ENCODE measurements at regions not wholly inside any gene's neighbourhood (a gene's known extent, or its start where the extent isn't known, plus 50 kb on each side); places are given as distances from the start of the nearest gene placed in this dataset.
"Not testable (repeated sequence)": the region's sequence is repeated elsewhere in the genome, so short reads cannot be mapped to it uniquely, and the experiment has no call there.

- H2AK5ac ChIP-seq (ENCODE audit: low read length, severe bottlenecking) = no peak overlapping the region
- H3K4me2 ChIP-seq (ENCODE audit: low read length, poor library complexity, severe bottlenecking) = no peak overlapping the region
- H3K27ac ChIP-seq (ENCODE audit: low read length, poor library complexity, severe bottlenecking) = no peak overlapping the region
- no peak overlapping the region for H2BK5ac ChIP-seq (ENCODE audit: low read depth, low read length, poor library complexity, severe bottlenecking)
- H3K18ac ChIP-seq (ENCODE audit: low read depth in 1 of 2, low read length in 2 of 2) = no peak overlapping the region
- no peak overlapping the region for H3K23ac ChIP-seq (ENCODE audit: low read length in 2 of 2)
- H2AFZ ChIP-seq (ENCODE audit: low read depth, low read length) = no peak overlapping the region
- no peaks in the 10 kb centered on the region for H3K79me1 ChIP-seq (replicated peaks; ENCODE audit: low read length, poor library complexity, severe bottlenecking)
- H3K4me3 ChIP-seq (ENCODE audit: insufficient read depth in 1 of 2, low read depth in 1 of 2, low read length in 2 of 2) = no peak overlapping the region
- DNase-seq = no peak
- H3K27me3 ChIP-seq (ENCODE audit: control insufficient read depth in 1 of 2, insufficient read depth in 1 of 2, low read length in 2 of 2) = no peaks in the 10 kb centered on the region
- H4K8ac ChIP-seq (ENCODE audit: low read length) = no peak overlapping the region
- no peak overlapping the region for H2BK12ac ChIP-seq (ENCODE audit: low read length in 2 of 2)
- no peak overlapping the region for H2BK15ac ChIP-seq (ENCODE audit: low read depth, poor library complexity, severe bottlenecking)
- H3K4ac ChIP-seq (ENCODE audit: low read depth in 1 of 2, low read length in 2 of 2) = no peak overlapping the region
- H3K4me1 ChIP-seq (ENCODE audit: control insufficient read depth, insufficient read depth, low read depth, low read length) = no peaks in the 10 kb centered on the region
- no peak overlapping the region for H3K14ac ChIP-seq (ENCODE audit: low read length in 2 of 2)
- H3K36me3 ChIP-seq (ENCODE audit: control insufficient read depth in 1 of 2, insufficient read depth in 2 of 2, low read depth in 1 of 2, low read length in 2 of 2) = no peaks in the 10 kb centered on the region
- H3K9me3 ChIP-seq (ENCODE audit: control insufficient read depth, low read length) = no peaks in the 10 kb centered on the region
- 98% methylated on average over 1 of the region's 2 CpGs for WGBS
- H4K91ac ChIP-seq (ENCODE audit: low read length) = no peak overlapping the region
- H2BK120ac ChIP-seq (ENCODE audit: low read depth, low read length) = no peak overlapping the region
- H3K9ac ChIP-seq (ENCODE audit: low read length) = no peak overlapping the region
Observed at GRCh38 chr7:118863966-118864365, 639.5 kb downstream of the ANKRD7 start.

- no peaks in the 10 kb centered on the region for H3K9me3 ChIP-seq (ENCODE audit: control insufficient read depth, low read length)
- H3K18ac ChIP-seq (ENCODE audit: low read depth in 1 of 2, low read length in 2 of 2) = no peak overlapping the region
- H3K36me3 ChIP-seq (ENCODE audit: control insufficient read depth in 1 of 2, insufficient read depth in 2 of 2, low read depth in 1 of 2, low read length in 2 of 2) = no peaks in the 10 kb centered on the region
- no peak overlapping the region for H3K23ac ChIP-seq (ENCODE audit: low read length in 2 of 2)
- no peak overlapping the region for H2BK120ac ChIP-seq (ENCODE audit: low read depth, low read length)
- H3K9ac ChIP-seq (ENCODE audit: low read length) = no peak overlapping the region
- no peak overlapping the region for H2BK12ac ChIP-seq (ENCODE audit: low read length in 2 of 2)
- H2AK5ac ChIP-seq (ENCODE audit: low read length, severe bottlenecking) = no peak overlapping the region
- no peak overlapping the region for H4K91ac ChIP-seq (ENCODE audit: low read length)
- no peak for DNase-seq
- no peak overlapping the region for H3K14ac ChIP-seq (ENCODE audit: low read length in 2 of 2)
- H4K8ac ChIP-seq (ENCODE audit: low read length) = no peak overlapping the region
- H3K4ac ChIP-seq (ENCODE audit: low read depth in 1 of 2, low read length in 2 of 2) = no peak overlapping the region
- H3K4me1 ChIP-seq (ENCODE audit: control insufficient read depth, insufficient read depth, low read depth, low read length) = no peaks in the 10 kb centered on the region
- no peaks in the 10 kb centered on the region for H3K79me1 ChIP-seq (replicated peaks; ENCODE audit: low read length, poor library complexity, severe bottlenecking)
- H2BK5ac ChIP-seq (ENCODE audit: low read depth, low read length, poor library complexity, severe bottlenecking) = no peak overlapping the region
- H2AFZ ChIP-seq (ENCODE audit: low read depth, low read length) = no peak overlapping the region
- H3K4me3 ChIP-seq (ENCODE audit: insufficient read depth in 1 of 2, low read depth in 1 of 2, low read length in 2 of 2) = no peak overlapping the region
- WGBS = 90% methylated on average over 2 of the region's 3 CpGs
- H2BK15ac ChIP-seq (ENCODE audit: low read depth, poor library complexity, severe bottlenecking) = no peak overlapping the region
- H3K4me2 ChIP-seq (ENCODE audit: low read length, poor library complexity, severe bottlenecking) = no peak overlapping the region
- H3K27me3 ChIP-seq (ENCODE audit: control insufficient read depth in 1 of 2, insufficient read depth in 1 of 2, low read length in 2 of 2) = no peaks in the 10 kb centered on the region
- no peak overlapping the region for H3K27ac ChIP-seq (ENCODE audit: low read length, poor library complexity, severe bottlenecking)
Observed at GRCh38 chr7:118867860-118868259, 643.4 kb downstream of the ANKRD7 start.

GRCh38 chr7:118869141-118869540 is 644.6 kb downstream of the ANKRD7 start:
- not testable (repeated sequence) for H2BK15ac ChIP-seq (ENCODE audit: low read depth, poor library complexity, severe bottlenecking); H3K4me1 ChIP-seq (ENCODE audit: control insufficient read depth, insufficient read depth, low read depth, low read length); H3K23ac ChIP-seq (ENCODE audit: low read length in 2 of 2); H3K4me3 ChIP-seq (ENCODE audit: insufficient read depth in 1 of 2, low read depth in 1 of 2, low read length in 2 of 2); H4K8ac ChIP-seq (ENCODE audit: low read length); H3K27ac ChIP-seq (ENCODE audit: low read length, poor library complexity, severe bottlenecking); H2BK12ac ChIP-seq (ENCODE audit: low read length in 2 of 2); H4K91ac ChIP-seq (ENCODE audit: low read length); H2BK5ac ChIP-seq (ENCODE audit: low read depth, low read length, poor library complexity, severe bottlenecking); H3K18ac ChIP-seq (ENCODE audit: low read depth in 1 of 2, low read length in 2 of 2); H3K79me1 ChIP-seq (replicated peaks; ENCODE audit: low read length, poor library complexity, severe bottlenecking); H3K14ac ChIP-seq (ENCODE audit: low read length in 2 of 2); H3K36me3 ChIP-seq (ENCODE audit: control insufficient read depth in 1 of 2, insufficient read depth in 2 of 2, low read depth in 1 of 2, low read length in 2 of 2); H3K27me3 ChIP-seq (ENCODE audit: control insufficient read depth in 1 of 2, insufficient read depth in 1 of 2, low read length in 2 of 2); H3K4ac ChIP-seq (ENCODE audit: low read depth in 1 of 2, low read length in 2 of 2); H3K9ac ChIP-seq (ENCODE audit: low read length); H2BK120ac ChIP-seq (ENCODE audit: low read depth, low read length); H3K4me2 ChIP-seq (ENCODE audit: low read length, poor library complexity, severe bottlenecking); H2AFZ ChIP-seq (ENCODE audit: low read depth, low read length); H2AK5ac ChIP-seq (ENCODE audit: low read length, severe bottlenecking); DNase-seq; H3K9me3 ChIP-seq (ENCODE audit: control insufficient read depth, low read length)
- 89% methylated on average over 2 of the region's 2 CpGs for WGBS

- Histone ChIP-seq H3K79me1 (replicated peaks; ENCODE audit: low read length, poor library complexity, severe bottlenecking) (no peaks in the 10 kb centered on the region), H3K9me3 (ENCODE audit: control insufficient read depth, low read length) (no peaks in the 10 kb centered on the region), H4K8ac (ENCODE audit: low read length) (no peak overlapping the region), H3K4me1 (ENCODE audit: control insufficient read depth, insufficient read depth, low read depth, low read length) (no peaks in the 10 kb centered on the region), H3K23ac (ENCODE audit: low read length in 2 of 2) (no peak overlapping the region), H3K9ac (ENCODE audit: low read length) (no peak overlapping the region), H3K27me3 (ENCODE audit: control insufficient read depth in 1 of 2, insufficient read depth in 1 of 2, low read length in 2 of 2) (no peaks in the 10 kb centered on the region), H4K91ac (ENCODE audit: low read length) (peak overlapping the region; percentile 11), H2BK12ac (ENCODE audit: low read length in 2 of 2) (peak overlapping the region in 1 of 2 experiments; percentile 10), H3K36me3 (ENCODE audit: control insufficient read depth in 1 of 2, insufficient read depth in 2 of 2, low read depth in 1 of 2, low read length in 2 of 2) (no peaks in the 10 kb centered on the region), H3K14ac (ENCODE audit: low read length in 2 of 2) (no peak overlapping the region), H2BK120ac (ENCODE audit: low read depth, low read length) (no peak overlapping the region), H3K18ac (ENCODE audit: low read depth in 1 of 2, low read length in 2 of 2) (no peak overlapping the region), H2AK5ac (ENCODE audit: low read length, severe bottlenecking) (no peak overlapping the region), H3K4ac (ENCODE audit: low read depth in 1 of 2, low read length in 2 of 2) (no peak overlapping the region), H2AFZ (ENCODE audit: low read depth, low read length) (no peak overlapping the region), H3K4me3 (ENCODE audit: insufficient read depth in 1 of 2, low read depth in 1 of 2, low read length in 2 of 2) (no peak overlapping the region), H2BK15ac (ENCODE audit: low read depth, poor library complexity, severe bottlenecking) (no peak overlapping the region), H2BK5ac (ENCODE audit: low read depth, low read length, poor library complexity, severe bottlenecking) (no peak overlapping the region), H3K4me2 (ENCODE audit: low read length, poor library complexity, severe bottlenecking) (no peak overlapping the region), H3K27ac (ENCODE audit: low read length, poor library complexity, severe bottlenecking) (no peak overlapping the region)
- WGBS = 86% methylated on average over 4 of the region's 4 CpGs
- peak; percentile 14 for DNase-seq
Observed at GRCh38 chr7:118870187-118870586, 645.7 kb downstream of the ANKRD7 start.

Data from mesenchymal stem cell (in vitro differentiated cells and primary cell).